Esophagus muscularis mucosa (tissue), 4 donors: ENCODE measurements at regions not wholly inside any gene's neighbourhood (a gene's known extent, or its start where the extent isn't known, plus 50 kb on each side); places are given as distances from the start of the nearest gene placed in this dataset.

ENCODE experiments used
- DNase-seq: peaks from one replicate; pipeline ENCODE4 v3.0.0-alpha.2; 2017; ENCODE audit errors: extremely low spot score
- H3K27ac ChIP-seq, 4 donors: fragments of 200-600 bp; sonication (generic); replicated peaks in 1 of 4; 1 replicate in 3 of 4; 2 replicates in 1 of 4; pipeline ENCODE4 v1.5.1; 2016 to 2019; ENCODE audit warnings: mild to moderate bottlenecking in 1 of 4
- H3K27me3 ChIP-seq, 4 donors: fragments of 200-600 bp; sonication (generic); one replicate each; pipeline versions ENCODE4 v1.5.1 to v1.6.0; 2016 to 2019
- H3K36me3 ChIP-seq, 4 donors: fragments of 200-600 bp; sonication (generic); one replicate each; pipeline ENCODE4 v1.5.1; 2016 to 2019
- H3K4me1 ChIP-seq, 4 donors: fragments of 200-600 bp; sonication (generic); one replicate each; pipeline ENCODE4 v1.5.1; 2016 to 2019
- H3K4me3 ChIP-seq, 4 donors: fragments of 200-600 bp; sonication (generic); 1 replicate in 2 of 4; 2 replicates in 2 of 4; pipeline ENCODE4 v1.5.1; 2016 to 2019; ENCODE audit warnings: mild to moderate bottlenecking in 4 of 4, moderate library complexity in 1 of 4
- H3K9me3 ChIP-seq, 4 donors: fragments of 200-600 bp; sonication (generic); 1 replicate in 3 of 4; 2 replicates in 1 of 4; pipeline ENCODE4 v1.5.1; 2016 to 2019
- EP300 ChIP-seq: sonication (generic); formaldehyde crosslinking; IDR thresholded peaks from one replicate; pipeline ENCODE4 v1.6.1; 2017; ENCODE audit warnings: antibody characterized with exemption
- POLR2A ChIP-seq: fragments of 450-650 bp; IDR thresholded peaks from one replicate; pipeline ENCODE4 v1.6.1; 2017; ENCODE audit warnings: antibody characterized with exemption, moderate library complexity, mild to moderate bottlenecking, low read depth
- POLR2AphosphoS5 ChIP-seq, 2 donors: sonication (generic); formaldehyde crosslinking; IDR thresholded peaks; one replicate each; pipeline ENCODE4 v1.6.1; 2017; ENCODE audit warnings: antibody characterized with exemption in 2 of 2
- WGBS: methylation state at CpG from one replicate; pipeline ENCODE4 v1.1.5; 2018; 5-methylcytosine and 5-hydroxymethylcytosine counted together
- intact Hi-C: fragments of 100-400 bp; cut with DNase I; formaldehyde crosslinking; loops from one replicate; pipeline ENCODE4 v1.15.1; 2023
- TF ChIP-seq, protein P1 (sequence below), 3 experiments: fragments of 200-600 bp in 2 of 3; fragments of 450-650 bp in 1 of 3; sonication (generic) in 2 of 3; IDR thresholded peaks; one replicate each; pipeline ENCODE4 v1.5.1; 2017 to 2019; ENCODE audit warnings: antibody characterized with exemption in 3 of 3, mild to moderate bottlenecking in 2 of 3, moderate library complexity in 1 of 3

DNA sequence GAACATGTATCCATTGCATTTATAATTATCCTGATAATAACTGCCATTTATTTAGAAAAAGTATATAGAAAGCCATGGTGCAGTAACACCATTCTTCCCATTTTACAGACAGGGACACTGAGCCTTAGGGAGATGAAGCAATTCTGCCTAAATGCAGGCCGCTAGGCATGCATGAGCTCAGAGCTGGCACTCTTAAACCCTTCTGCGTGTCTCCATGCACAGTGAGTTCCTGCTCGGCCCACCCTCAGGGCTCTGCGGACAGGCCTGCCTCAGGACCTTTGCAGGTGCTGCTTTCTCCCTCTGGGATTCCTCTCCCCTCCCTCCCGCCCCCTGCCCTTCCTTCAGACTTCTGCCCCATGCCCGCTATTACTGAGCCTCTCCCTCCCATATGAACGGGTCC is 54.3 kb upstream of the WSB1 start:
- no peaks in the 10 kb centered on the region for H3K27me3 ChIP-seq
- TF ChIP-seq POLR2A = no peak
- no peak for TF ChIP-seq EP300
- TF ChIP-seq, protein P1, sequence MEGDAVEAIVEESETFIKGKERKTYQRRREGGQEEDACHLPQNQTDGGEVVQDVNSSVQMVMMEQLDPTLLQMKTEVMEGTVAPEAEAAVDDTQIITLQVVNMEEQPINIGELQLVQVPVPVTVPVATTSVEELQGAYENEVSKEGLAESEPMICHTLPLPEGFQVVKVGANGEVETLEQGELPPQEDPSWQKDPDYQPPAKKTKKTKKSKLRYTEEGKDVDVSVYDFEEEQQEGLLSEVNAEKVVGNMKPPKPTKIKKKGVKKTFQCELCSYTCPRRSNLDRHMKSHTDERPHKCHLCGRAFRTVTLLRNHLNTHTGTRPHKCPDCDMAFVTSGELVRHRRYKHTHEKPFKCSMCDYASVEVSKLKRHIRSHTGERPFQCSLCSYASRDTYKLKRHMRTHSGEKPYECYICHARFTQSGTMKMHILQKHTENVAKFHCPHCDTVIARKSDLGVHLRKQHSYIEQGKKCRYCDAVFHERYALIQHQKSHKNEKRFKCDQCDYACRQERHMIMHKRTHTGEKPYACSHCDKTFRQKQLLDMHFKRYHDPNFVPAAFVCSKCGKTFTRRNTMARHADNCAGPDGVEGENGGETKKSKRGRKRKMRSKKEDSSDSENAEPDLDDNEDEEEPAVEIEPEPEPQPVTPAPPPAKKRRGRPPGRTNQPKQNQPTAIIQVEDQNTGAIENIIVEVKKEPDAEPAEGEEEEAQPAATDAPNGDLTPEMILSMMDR (IDR thresholded peaks at IDR 0.05) = no peak
- no peak for TF ChIP-seq POLR2AphosphoS5 (IDR thresholded peaks at IDR 0.05)
- no peaks in the 10 kb centered on the region for H3K36me3 ChIP-seq
- DNase-seq = peak; percentile 75
- WGBS = 83% methylated on average over 7 of the region's 7 CpGs
- peak overlapping the region in 2 of 4 donors; percentile 4 to 55 for H3K27ac ChIP-seq
- no peaks in the 10 kb centered on the region for H3K9me3 ChIP-seq
- no peak overlapping the region for H3K4me3 ChIP-seq
- peaks cover 9 to 52% (median 26%) of the 10 kb centered on the region in 4 donors for H3K4me1 ChIP-seq
- intact Hi-C loops = loop anchor here (5.0 to 10.0 kb wide), 2 partner anchors 113 to 215 kb away; partner anchors contain the start of gene KSR1

DNA sequence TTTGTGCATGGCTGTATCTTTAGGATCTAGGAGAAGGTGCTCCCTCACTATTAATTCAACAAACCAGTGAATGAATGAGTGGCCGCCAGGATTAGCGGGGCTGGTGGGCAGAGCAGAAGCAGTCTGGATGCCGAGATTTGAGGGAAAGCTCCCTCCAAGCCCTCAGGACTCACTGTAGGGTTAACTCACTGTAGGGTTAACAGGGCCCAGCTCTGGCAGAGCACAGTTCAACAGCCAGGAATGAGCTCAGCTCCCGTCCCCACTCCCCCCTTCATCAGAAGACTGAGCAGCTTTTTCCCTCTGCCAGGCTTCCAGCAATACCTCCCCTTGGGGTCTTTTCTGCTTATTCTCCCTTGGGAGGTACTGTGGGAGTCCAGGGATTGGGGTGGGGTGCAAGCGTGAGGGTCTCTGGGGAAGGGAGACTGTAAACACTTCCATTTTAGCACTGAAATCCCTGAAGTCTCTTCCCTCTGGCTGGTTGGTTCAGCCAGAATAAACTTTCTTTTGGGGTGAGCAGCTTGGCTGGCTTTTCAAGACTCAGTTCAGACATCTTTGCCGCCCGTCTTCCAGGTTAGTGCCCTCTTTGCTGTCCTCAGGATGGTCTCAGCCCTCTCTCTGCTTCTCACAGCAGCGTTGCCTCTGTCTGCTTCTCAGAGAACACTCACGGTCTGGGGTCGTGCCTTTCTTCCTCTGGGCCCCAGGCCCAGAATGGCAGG is 53.7 kb upstream of the WSB1 start:
- Histone ChIP-seq H3K27me3 (no peaks in the 10 kb centered on the region), H3K9me3 (no peaks in the 10 kb centered on the region), H3K4me1 (peaks cover 15 to 59% (median 32%) of the 10 kb centered on the region in 4 donors), H3K4me3 (peak overlapping the region in 1 of 4 donors; percentile 5), H3K27ac (peak overlapping the region; percentile 15 to 63 (median 32)), H3K36me3 (no peaks in the 10 kb centered on the region)
- TF ChIP-seq POLR2A (no peak), POLR2AphosphoS5 (IDR thresholded peaks at IDR 0.05) (no peak), EP300 (no peak)
- TF ChIP-seq, protein P1 (IDR thresholded peaks at IDR 0.05) = no peak
- intact Hi-C loops = no loop called here
- 71% methylated on average over 9 of the region's 10 CpGs for WGBS
- DNase-seq = peak; percentile 90

DNA sequence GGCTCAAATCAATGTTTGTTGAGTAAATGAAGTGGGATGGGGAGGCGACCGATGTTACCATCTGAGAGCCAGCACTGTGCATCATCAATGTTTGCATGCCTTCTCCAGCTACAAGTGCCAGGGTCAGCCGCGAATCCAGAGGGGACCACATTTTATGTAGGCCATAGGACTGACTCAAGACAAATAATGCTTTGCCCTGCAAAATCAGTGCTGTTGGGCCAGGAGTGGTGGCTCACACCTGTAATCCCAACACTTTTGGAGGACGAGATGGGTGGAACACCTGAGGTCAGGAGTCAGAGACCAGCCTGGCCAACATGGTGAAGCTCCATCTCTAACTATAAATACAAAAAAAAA is 53.1 kb upstream of the WSB1 start:
- TF ChIP-seq POLR2AphosphoS5 (IDR thresholded peaks at IDR 0.05) (no peak), POLR2A (no peak), EP300 (no peak)
- TF ChIP-seq, protein P1 (IDR thresholded peaks at IDR 0.05) = no peak
- Histone ChIP-seq H3K27me3 (no peaks in the 10 kb centered on the region), H3K9me3 (no peaks in the 10 kb centered on the region), H3K4me3 (peak overlapping the region in 1 of 4 donors; percentile 5), H3K36me3 (no peaks in the 10 kb centered on the region), H3K27ac (peak overlapping the region; percentile 15 to 63 (median 32)), H3K4me1 (peaks cover 21 to 64% (median 38%) of the 10 kb centered on the region in 4 donors)
- intact Hi-C loops = no loop called here
- WGBS = 80% methylated on average over 5 of the region's 5 CpGs
- no peak for DNase-seq

DNA sequence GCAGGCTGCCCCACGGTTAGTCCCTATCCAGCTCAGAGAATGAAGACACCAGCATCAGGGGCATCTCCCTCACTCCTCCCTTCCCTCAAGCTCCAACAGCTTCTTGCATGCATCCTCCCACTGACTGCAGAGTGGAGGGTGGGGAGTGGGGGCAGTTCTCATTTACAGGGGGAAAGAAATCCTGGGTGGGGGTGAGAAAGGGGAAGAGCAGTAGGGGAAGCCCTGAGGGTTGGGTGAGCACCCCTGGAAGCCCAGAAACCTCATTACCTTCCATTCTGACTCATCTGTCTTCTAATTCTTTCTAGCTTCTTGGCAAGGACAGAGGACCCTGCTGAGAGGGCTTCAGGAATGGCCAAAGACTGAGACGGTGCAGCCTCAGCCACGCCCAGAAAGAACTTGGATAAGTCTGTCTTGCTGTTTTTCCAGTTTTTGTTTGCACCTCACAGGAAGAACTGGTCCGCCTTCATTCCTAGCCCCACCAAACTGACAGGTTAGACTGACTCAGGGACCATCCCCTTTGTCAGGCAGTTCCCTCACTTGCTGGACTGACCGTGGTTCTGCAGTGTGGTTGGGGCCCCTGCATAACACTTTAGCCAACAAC is 52.5 kb upstream of the WSB1 start:
- Histone ChIP-seq H3K4me3 (no peak overlapping the region), H3K9me3 (no peaks in the 10 kb centered on the region), H3K36me3 (no peaks in the 10 kb centered on the region), H3K4me1 (peaks cover 27 to 71% (median 44%) of the 10 kb centered on the region in 4 donors), H3K27ac (peak overlapping the region in 1 of 4 donors; percentile 22), H3K27me3 (no peaks in the 10 kb centered on the region)
- intact Hi-C loops = no loop called here
- TF ChIP-seq POLR2AphosphoS5 (IDR thresholded peaks at IDR 0.05) (no peak), POLR2A (no peak), EP300 (no peak)
- TF ChIP-seq, protein P1 (IDR thresholded peaks at IDR 0.05) = no peak
- 57% methylated on average over 5 of the region's 5 CpGs for WGBS
- DNase-seq = peak; percentile 91
